Neuronal stem cell (in vitro differentiated cells): ENCODE measurements at regions not wholly inside any gene's neighbourhood (a gene's known extent, or its start where the extent isn't known, plus 50 kb on each side); places are given as distances from the start of the nearest gene placed in this dataset.

Experiments
- DNase-seq: peaks from one replicate; pipeline ENCODE4 v3.0.0-alpha.2; 2013; ENCODE audit warnings: low spot score
- H2AFZ ChIP-seq: one replicate; pipeline ENCODE4 v1.6.1; 2013; ENCODE audit warnings: mild to moderate bottlenecking, low read length, inconsistent platforms
- H2AK5ac ChIP-seq: 2 replicates; pipeline ENCODE4 v1.6.1; 2013; ENCODE audit warnings: low read depth, mild to moderate bottlenecking, inconsistent platforms, low read length, moderate library complexity, mixed read lengths
- H2BK120ac ChIP-seq: 2 replicates; pipeline ENCODE4 v1.6.1; 2013; ENCODE audit warnings: low read depth, mild to moderate bottlenecking, inconsistent platforms, low read length, moderate library complexity, mixed read lengths
- H2BK12ac ChIP-seq: one replicate; pipeline ENCODE4 v1.6.1; 2013; ENCODE audit warnings: low read length, inconsistent platforms
- H2BK15ac ChIP-seq: 2 replicates; pipeline ENCODE4 v1.6.1; 2013; ENCODE audit warnings: mild to moderate bottlenecking, low read length, inconsistent platforms, mixed read lengths
- H2BK5ac ChIP-seq: one replicate; pipeline ENCODE4 v1.6.1; 2013; ENCODE audit warnings: inconsistent platforms, mild to moderate bottlenecking, low read length, moderate library complexity
- H3K14ac ChIP-seq: one replicate; pipeline ENCODE4 v1.6.1; 2013; ENCODE audit warnings: low read length, inconsistent platforms
- H3K18ac ChIP-seq: 2 replicates; pipeline ENCODE4 v1.6.1; 2013; ENCODE audit warnings: low read length, inconsistent platforms
- H3K23ac ChIP-seq: 2 replicates; pipeline ENCODE4 v1.6.1; 2013; ENCODE audit warnings: low read depth, mild to moderate bottlenecking, mixed read lengths, low read length, inconsistent platforms; ENCODE audit not compliant: poor library complexity
- H3K27ac ChIP-seq: replicated peaks from 3 replicates; pipeline ENCODE4 v1.5.1; 2013; ENCODE audit warnings: low read length, inconsistent platforms
- H3K27me3 ChIP-seq, 3 experiments: 2 replicates each; pipeline ENCODE4 v1.6.1; 2013; ENCODE audit warnings: low read length in 3 of 3, mild to moderate bottlenecking in 2 of 3, inconsistent platforms in 1 of 3, low read depth in 1 of 3, mixed read lengths in 1 of 3, moderate library complexity in 1 of 3; ENCODE audit not compliant: control insufficient read depth in 3 of 3, insufficient read depth in 3 of 3
- H3K36me3 ChIP-seq, 2 donors: replicated peaks in 1 of 2; 2 replicates each; pipeline ENCODE4 v1.6.1; 2013; ENCODE audit warnings: low read length in 2 of 2; ENCODE audit not compliant: control insufficient read depth in 2 of 2, insufficient read depth in 2 of 2
- H3K4ac ChIP-seq: 2 replicates; pipeline ENCODE4 v1.6.1; 2013; ENCODE audit warnings: inconsistent platforms, mild to moderate bottlenecking, low read length, moderate library complexity
- H3K4me1 ChIP-seq, 2 donors: 1 replicate in 1 of 2; 2 replicates in 1 of 2; pipeline ENCODE4 v1.6.1; 2013; ENCODE audit warnings: low read length in 2 of 2, low read depth in 1 of 2; ENCODE audit not compliant: control insufficient read depth in 2 of 2, insufficient read depth in 1 of 2
- H3K4me2 ChIP-seq: one replicate; pipeline ENCODE4 v1.6.1; 2013; ENCODE audit warnings: mild to moderate bottlenecking, low read length, inconsistent platforms; ENCODE audit not compliant: insufficient read depth, poor library complexity, severe bottlenecking
- H3K4me3 ChIP-seq, 2 donors: 2 replicates each; pipeline ENCODE4 v1.5.1; 2013; ENCODE audit warnings: low read length in 2 of 2, mild to moderate bottlenecking in 2 of 2, inconsistent platforms in 1 of 2, moderate library complexity in 1 of 2
- H3K79me1 ChIP-seq: one replicate; pipeline ENCODE4 v1.6.1; 2013; ENCODE audit warnings: low read depth, mild to moderate bottlenecking, inconsistent platforms, low read length, moderate library complexity
- H3K9ac ChIP-seq: one replicate; pipeline ENCODE4 v1.6.1; 2013; ENCODE audit warnings: mild to moderate bottlenecking, low read depth, low read length, inconsistent platforms; ENCODE audit not compliant: poor library complexity
- H3K9me3 ChIP-seq, 2 donors: replicated peaks in 1 of 2; 2 replicates each; pipeline versions ENCODE3 to v1.6.1; 2013; ENCODE audit warnings: low read length in 2 of 2, mild to moderate bottlenecking in 2 of 2, inconsistent platforms in 1 of 2, low read depth in 1 of 2, mixed read lengths in 1 of 2, moderate library complexity in 1 of 2; ENCODE audit not compliant: control insufficient read depth in 2 of 2, insufficient read depth in 1 of 2
- H4K8ac ChIP-seq: one replicate; pipeline ENCODE4 v1.6.1; 2013; ENCODE audit warnings: low read depth, mild to moderate bottlenecking, inconsistent platforms, low read length, moderate library complexity
- H4K91ac ChIP-seq: one replicate; pipeline ENCODE4 v1.6.1; 2013; ENCODE audit warnings: low read length, low read depth, mild to moderate bottlenecking, inconsistent platforms; ENCODE audit not compliant: poor library complexity
- WGBS, 2 donors: extraction: QIAGEN DNeasy Blood & Tissue Kit; methylation state at CpG; one replicate each; pipeline ENCODE4 v1.1.7; 2013; ENCODE audit warnings: missing lambda C conversion rate in 2 of 2, mixed read lengths in 1 of 2; ENCODE audit not compliant: insufficient read length in 2 of 2, insufficient replicate concordance in 1 of 2; ENCODE audit errors: extremely low coverage in 2 of 2; 5-methylcytosine and 5-hydroxymethylcytosine counted together

DNA sequence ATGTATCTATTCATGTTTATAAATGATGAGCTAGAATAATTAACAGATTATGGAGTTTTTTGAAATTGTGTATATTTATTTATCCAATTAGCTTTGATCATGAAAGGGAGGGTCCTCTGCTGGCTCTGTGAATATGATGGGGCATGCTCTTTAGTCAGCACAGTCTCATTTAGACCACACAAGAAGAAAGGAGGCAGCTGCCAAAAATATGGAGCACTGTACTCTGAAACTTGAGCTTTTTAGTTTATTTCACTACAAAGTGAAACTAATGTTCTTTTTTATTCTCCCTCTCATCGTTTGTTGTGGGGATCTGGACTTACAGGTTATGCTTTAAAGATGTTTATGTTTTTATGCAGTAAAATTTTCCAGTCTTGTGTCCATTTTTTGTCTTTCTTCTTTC is 266.9 kb upstream of the GULP1 start:
- H3K79me1 ChIP-seq = no peaks in the 10 kb centered on the region
- no peak overlapping the region for H3K4me3 ChIP-seq
- H2AK5ac ChIP-seq = no peak overlapping the region
- H3K27me3 ChIP-seq = no peaks in the 10 kb centered on the region
- no peak overlapping the region for H4K91ac ChIP-seq
- no peak overlapping the region for H3K14ac ChIP-seq
- no peak overlapping the region for H2BK5ac ChIP-seq
- DNase-seq = no peak
- no peaks in the 10 kb centered on the region for H3K36me3 ChIP-seq
- peaks cover 1 to 5% of the 10 kb centered on the region in 2 donors for H3K9me3 ChIP-seq
- no peak overlapping the region for H3K18ac ChIP-seq
- no peaks in the 10 kb centered on the region for H3K4me1 ChIP-seq
- H3K4me2 ChIP-seq = no peak overlapping the region
- H4K8ac ChIP-seq = no peak overlapping the region
- no peak overlapping the region for H3K27ac ChIP-seq
- H2AFZ ChIP-seq = no peak overlapping the region
- H3K23ac ChIP-seq = no peak overlapping the region
- no peak overlapping the region for H3K9ac ChIP-seq
- no peak overlapping the region for H2BK12ac ChIP-seq
- H2BK15ac ChIP-seq = no peak overlapping the region
- H2BK120ac ChIP-seq = no peak overlapping the region
- WGBS, 2 donors = no CpG with 5 or more reads among the region's 1 CpG
- H3K4ac ChIP-seq = no peak overlapping the region

DNA sequence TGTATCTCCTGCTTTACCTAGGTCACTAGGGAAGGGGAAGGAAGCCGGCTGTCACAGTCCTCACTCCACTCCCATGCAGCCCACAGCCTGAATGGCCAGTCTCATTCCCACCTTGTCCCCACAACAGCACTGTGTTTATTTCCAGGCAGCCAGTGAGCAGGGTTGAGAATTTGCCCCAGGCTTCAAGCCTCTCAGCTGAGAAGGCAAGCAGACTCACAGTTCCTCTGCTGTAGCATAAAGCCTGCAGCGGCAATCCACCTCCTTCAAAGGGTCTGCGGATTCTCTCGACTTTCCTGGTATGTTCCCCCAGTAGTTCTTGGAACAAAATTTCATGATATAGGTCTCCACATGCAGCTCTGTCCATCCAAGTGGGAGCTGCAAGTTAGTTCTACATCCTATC is 262.9 kb upstream of the GULP1 start:
- H3K27ac ChIP-seq = no peak overlapping the region

DNA sequence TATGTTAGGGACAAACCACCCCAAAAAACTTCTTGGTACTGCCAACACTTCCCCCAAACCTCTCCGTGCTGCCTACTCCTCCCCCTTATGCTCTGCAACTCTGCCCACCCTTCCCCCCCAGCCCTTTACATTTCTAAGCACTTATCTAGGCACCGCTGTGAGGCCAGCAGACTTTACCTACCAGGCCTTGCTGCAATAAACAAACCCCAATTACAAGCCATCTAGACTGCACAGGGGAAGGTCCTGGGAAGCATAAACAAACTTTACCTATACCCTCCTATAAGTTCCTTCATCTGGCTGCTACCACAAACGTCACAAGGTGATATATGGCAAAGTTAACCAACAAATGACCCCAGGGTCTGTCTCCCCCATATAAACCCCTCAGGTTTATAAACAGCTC is 259.4 kb upstream of the GULP1 start:
- H4K8ac ChIP-seq = no peak overlapping the region
- H3K36me3 ChIP-seq = no peaks in the 10 kb centered on the region
- H3K23ac ChIP-seq = no peak overlapping the region
- H3K79me1 ChIP-seq = no peaks in the 10 kb centered on the region
- no peaks in the 10 kb centered on the region for H3K9me3 ChIP-seq
- no peak overlapping the region for H2BK15ac ChIP-seq
- H3K4me2 ChIP-seq = no peak overlapping the region
- no peaks in the 10 kb centered on the region for H3K27me3 ChIP-seq
- H2AFZ ChIP-seq = no peak overlapping the region
- H4K91ac ChIP-seq = no peak overlapping the region
- H3K4me3 ChIP-seq = no peak overlapping the region
- H2AK5ac ChIP-seq = no peak overlapping the region
- no CpG with 5 or more reads among the region's 3 CpGs for WGBS, 2 donors
- no peak overlapping the region for H2BK120ac ChIP-seq
- H2BK5ac ChIP-seq = no peak overlapping the region
- H3K4me1 ChIP-seq = peaks cover 0 to 2% of the 10 kb centered on the region in 2 donors
- H3K18ac ChIP-seq = no peak overlapping the region
- no peak overlapping the region for H2BK12ac ChIP-seq
- no peak for DNase-seq
- H3K4ac ChIP-seq = no peak overlapping the region
- H3K9ac ChIP-seq = no peak overlapping the region
- H3K27ac ChIP-seq = no peak overlapping the region
- no peak overlapping the region for H3K14ac ChIP-seq

More for the DNA sequence above, 262.9 kb upstream of the GULP1 start:
- Histone ChIP-seq H3K4me1 (peaks cover 0 to 2% of the 10 kb centered on the region in 2 donors), H3K14ac (no peak overlapping the region), H3K79me1 (no peaks in the 10 kb centered on the region), H2BK5ac (no peak overlapping the region), H2BK120ac (no peak overlapping the region), H3K23ac (no peak overlapping the region), H2AFZ (peak overlapping the region; percentile 28), H3K18ac (no peak overlapping the region), H3K27me3 (no peaks in the 10 kb centered on the region), H3K4me3 (no peak overlapping the region), H4K8ac (no peak overlapping the region), H3K36me3 (no peaks in the 10 kb centered on the region), H3K9ac (no peak overlapping the region), H3K4me2 (no peak overlapping the region), H3K9me3 (no peaks in the 10 kb centered on the region), H2BK12ac (no peak overlapping the region), H2AK5ac (no peak overlapping the region), H4K91ac (no peak overlapping the region), H3K4ac (no peak overlapping the region), H2BK15ac (no peak overlapping the region)
- DNase-seq = no peak
- no CpG with 5 or more reads among the region's 4 CpGs for WGBS, 2 donors

DNA sequence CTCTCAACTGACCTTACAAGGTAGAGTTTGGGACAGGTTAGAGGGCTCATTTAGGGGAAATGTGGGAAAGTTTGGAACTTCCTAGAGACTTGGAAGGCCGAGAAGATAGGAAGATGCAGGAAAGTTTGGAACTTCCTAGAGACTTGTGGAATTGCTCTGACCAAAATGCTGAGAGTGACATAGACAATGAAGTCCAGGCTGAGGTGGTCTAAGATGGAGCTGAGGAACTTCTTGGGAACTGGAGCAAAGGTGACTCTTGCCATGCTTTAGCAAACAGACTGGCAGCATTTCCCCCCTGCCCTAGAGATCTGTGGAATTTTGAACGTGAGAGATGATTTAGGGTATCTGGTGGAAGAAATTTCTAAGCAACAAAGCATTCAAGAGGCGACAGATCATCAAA is 258.9 kb upstream of the GULP1 start:
- no peak overlapping the region for H2BK15ac ChIP-seq
- H3K79me1 ChIP-seq = no peaks in the 10 kb centered on the region
- H2AFZ ChIP-seq = peak overlapping the region; percentile 17
- no peak overlapping the region for H4K91ac ChIP-seq
- no peak overlapping the region for H3K4me2 ChIP-seq
- H2BK120ac ChIP-seq = no peak overlapping the region
- no peak overlapping the region for H3K9ac ChIP-seq
- no peaks in the 10 kb centered on the region for H3K36me3 ChIP-seq
- H3K27me3 ChIP-seq = no peaks in the 10 kb centered on the region
- H3K4me3 ChIP-seq = no peak overlapping the region
- H3K4me1 ChIP-seq = peaks cover 0 to 2% of the 10 kb centered on the region in 2 donors
- H3K18ac ChIP-seq = no peak overlapping the region
- no peak overlapping the region for H2AK5ac ChIP-seq
- no peak overlapping the region for H3K14ac ChIP-seq
- H3K23ac ChIP-seq = no peak overlapping the region
- no peak overlapping the region for H3K27ac ChIP-seq
- no peak for DNase-seq
- no CpG with 5 or more reads among the region's 3 CpGs for WGBS, 2 donors
- H3K9me3 ChIP-seq = no peaks in the 10 kb centered on the region
- no peak overlapping the region for H2BK12ac ChIP-seq
- H2BK5ac ChIP-seq = no peak overlapping the region
- no peak overlapping the region for H4K8ac ChIP-seq
- H3K4ac ChIP-seq = no peak overlapping the region
